Esophagus muscularis mucosa (tissue), 4 donors: ENCODE measurements at regions not wholly inside any gene's neighbourhood (a gene's known extent, or its start where the extent isn't known, plus 50 kb on each side); places are given as distances from the start of the nearest gene placed in this dataset.

Experiments used
- EP300 ChIP-seq: sonication (generic); formaldehyde crosslinking; IDR thresholded peaks from one replicate; pipeline ENCODE4 v1.6.1; 2017; ENCODE audit warnings: antibody characterized with exemption
- POLR2A ChIP-seq: fragments of 450-650 bp; IDR thresholded peaks from one replicate; pipeline ENCODE4 v1.6.1; 2017; ENCODE audit warnings: antibody characterized with exemption, moderate library complexity, mild to moderate bottlenecking, low read depth
- TF ChIP-seq, protein P1 (sequence below), 3 experiments: fragments of 200-600 bp in 2 of 3; fragments of 450-650 bp in 1 of 3; sonication (generic) in 2 of 3; IDR thresholded peaks; one replicate each; pipeline ENCODE4 v1.5.1; 2017 to 2019; ENCODE audit warnings: antibody characterized with exemption in 3 of 3, mild to moderate bottlenecking in 2 of 3, moderate library complexity in 1 of 3

DNA sequence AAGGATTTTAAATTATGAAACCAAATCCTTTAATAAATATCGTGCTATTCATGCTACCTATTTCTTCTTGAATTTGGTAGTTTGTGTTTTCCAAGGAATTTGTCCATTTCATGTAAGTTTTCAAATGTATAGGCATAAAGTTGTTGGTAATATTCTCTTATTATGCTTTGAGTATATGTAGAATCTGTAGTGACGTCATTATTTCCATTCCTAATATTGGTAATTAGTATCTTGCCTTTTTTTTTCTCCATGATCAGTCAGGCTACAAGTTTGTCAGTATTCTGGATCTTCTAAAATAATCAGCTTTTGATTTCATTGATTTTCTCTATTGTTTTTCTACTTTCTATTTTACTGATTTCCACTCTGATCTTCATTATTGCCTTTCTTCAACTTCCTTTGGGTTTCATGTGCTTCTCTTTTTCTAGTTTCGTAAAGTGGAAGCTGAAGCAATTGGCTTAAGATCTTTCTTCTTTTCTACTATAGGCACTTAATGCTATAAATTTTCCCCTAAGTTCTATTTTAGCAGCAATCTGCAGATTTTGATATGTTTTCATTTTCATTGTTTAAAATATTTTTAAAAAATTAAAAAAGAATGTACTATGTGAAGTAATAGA, 156.5 kb upstream of the HDAC9 start:
- TF ChIP-seq, protein P1, sequence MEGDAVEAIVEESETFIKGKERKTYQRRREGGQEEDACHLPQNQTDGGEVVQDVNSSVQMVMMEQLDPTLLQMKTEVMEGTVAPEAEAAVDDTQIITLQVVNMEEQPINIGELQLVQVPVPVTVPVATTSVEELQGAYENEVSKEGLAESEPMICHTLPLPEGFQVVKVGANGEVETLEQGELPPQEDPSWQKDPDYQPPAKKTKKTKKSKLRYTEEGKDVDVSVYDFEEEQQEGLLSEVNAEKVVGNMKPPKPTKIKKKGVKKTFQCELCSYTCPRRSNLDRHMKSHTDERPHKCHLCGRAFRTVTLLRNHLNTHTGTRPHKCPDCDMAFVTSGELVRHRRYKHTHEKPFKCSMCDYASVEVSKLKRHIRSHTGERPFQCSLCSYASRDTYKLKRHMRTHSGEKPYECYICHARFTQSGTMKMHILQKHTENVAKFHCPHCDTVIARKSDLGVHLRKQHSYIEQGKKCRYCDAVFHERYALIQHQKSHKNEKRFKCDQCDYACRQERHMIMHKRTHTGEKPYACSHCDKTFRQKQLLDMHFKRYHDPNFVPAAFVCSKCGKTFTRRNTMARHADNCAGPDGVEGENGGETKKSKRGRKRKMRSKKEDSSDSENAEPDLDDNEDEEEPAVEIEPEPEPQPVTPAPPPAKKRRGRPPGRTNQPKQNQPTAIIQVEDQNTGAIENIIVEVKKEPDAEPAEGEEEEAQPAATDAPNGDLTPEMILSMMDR (IDR thresholded peaks at IDR 0.05) = no peak
- TF ChIP-seq EP300 = no peak
- TF ChIP-seq POLR2A = no peak
